H1 (cell line): ENCODE measurements at regions not wholly inside any gene's neighbourhood (a gene's known extent, or its start where the extent isn't known, plus 50 kb on each side); places are given as distances from the start of the nearest gene placed in this dataset.

ENCODE experiments used
- SIX5 ChIP-seq: IDR thresholded peaks from 2 replicates; pipeline ENCODE4 v1.6.1; 2011; ENCODE audit warnings: mild to moderate bottlenecking, low read depth, low read length
- TAF7 ChIP-seq: optimal IDR thresholded peaks from 2 replicates; pipeline ENCODE3; 2011; ENCODE audit warnings: low read depth, mild to moderate bottlenecking, inconsistent platforms, low read length, moderate library complexity, borderline replicate concordance
- TF ChIP-seq, protein P1 (sequence below), 3 experiments: IDR thresholded peaks; 1 replicate in 2 of 3; 2 replicates in 1 of 3; pipeline versions ENCODE4 v1.5.1 to v1.6.1; 2011; ENCODE audit warnings: low read length in 3 of 3, mild to moderate bottlenecking in 3 of 3, inconsistent platforms in 2 of 3, low read depth in 1 of 3, moderate library complexity in 1 of 3; ENCODE audit not compliant: insufficient read depth in 1 of 3; ENCODE audit errors: control extremely low read depth in 1 of 3
- TF ChIP-seq, protein P2 (sequence below): IDR thresholded peaks from 2 replicates; pipeline ENCODE4 v1.6.1; 2011; ENCODE audit warnings: low read depth, mild to moderate bottlenecking, low read length; ENCODE audit not compliant: insufficient read depth

DNA sequence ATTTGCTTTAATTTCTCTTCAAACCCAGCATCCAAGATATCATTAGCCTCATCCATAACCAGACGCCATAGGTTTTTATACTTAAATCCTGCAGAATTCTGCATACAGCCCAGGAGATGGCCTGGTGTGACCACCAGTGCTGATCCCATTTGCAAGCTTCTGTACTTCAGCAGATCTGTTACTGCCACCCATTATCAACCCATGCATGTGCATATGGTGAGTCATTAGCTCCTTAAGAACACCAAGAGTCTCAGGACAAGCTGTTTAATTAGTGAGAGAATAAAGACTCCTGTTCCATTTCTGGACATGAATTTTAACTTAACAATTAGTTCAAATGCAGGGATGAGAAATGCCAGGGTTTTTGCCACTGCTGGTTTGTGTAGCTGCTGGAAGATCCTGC is 110.7 kb upstream of the TANK start (continued):
- TF ChIP-seq, protein P1, sequence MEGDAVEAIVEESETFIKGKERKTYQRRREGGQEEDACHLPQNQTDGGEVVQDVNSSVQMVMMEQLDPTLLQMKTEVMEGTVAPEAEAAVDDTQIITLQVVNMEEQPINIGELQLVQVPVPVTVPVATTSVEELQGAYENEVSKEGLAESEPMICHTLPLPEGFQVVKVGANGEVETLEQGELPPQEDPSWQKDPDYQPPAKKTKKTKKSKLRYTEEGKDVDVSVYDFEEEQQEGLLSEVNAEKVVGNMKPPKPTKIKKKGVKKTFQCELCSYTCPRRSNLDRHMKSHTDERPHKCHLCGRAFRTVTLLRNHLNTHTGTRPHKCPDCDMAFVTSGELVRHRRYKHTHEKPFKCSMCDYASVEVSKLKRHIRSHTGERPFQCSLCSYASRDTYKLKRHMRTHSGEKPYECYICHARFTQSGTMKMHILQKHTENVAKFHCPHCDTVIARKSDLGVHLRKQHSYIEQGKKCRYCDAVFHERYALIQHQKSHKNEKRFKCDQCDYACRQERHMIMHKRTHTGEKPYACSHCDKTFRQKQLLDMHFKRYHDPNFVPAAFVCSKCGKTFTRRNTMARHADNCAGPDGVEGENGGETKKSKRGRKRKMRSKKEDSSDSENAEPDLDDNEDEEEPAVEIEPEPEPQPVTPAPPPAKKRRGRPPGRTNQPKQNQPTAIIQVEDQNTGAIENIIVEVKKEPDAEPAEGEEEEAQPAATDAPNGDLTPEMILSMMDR (IDR thresholded peaks at IDR 0.05; ENCODE audit: control extremely low read depth in 1 of 3, insufficient read depth in 1 of 3, low read depth in 1 of 3, low read length in 3 of 3): no peak
- TF ChIP-seq, protein P2, sequence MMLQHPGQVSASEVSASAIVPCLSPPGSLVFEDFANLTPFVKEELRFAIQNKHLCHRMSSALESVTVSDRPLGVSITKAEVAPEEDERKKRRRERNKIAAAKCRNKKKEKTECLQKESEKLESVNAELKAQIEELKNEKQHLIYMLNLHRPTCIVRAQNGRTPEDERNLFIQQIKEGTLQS: no peak
- TF ChIP-seq SIX5 (no peak), TAF7 (no peak)
